ENCODE measurements at regions not wholly inside any gene's neighbourhood (a gene's known extent, or its start where the extent isn't known, plus 50 kb on each side); places are given as distances from the start of the nearest gene placed in this dataset.
A peak's percentile ranks its signal among the peaks of the same experiment; 100 is the strongest.
"Not testable (repeated sequence)": the region's sequence is repeated elsewhere in the genome, so short reads cannot be mapped to it uniquely, and the experiment has no call there.

- DNase-seq, result not testable (repeated sequence)
These were observed 125.7 kb upstream of the ANO1 start for GRCh38 chr11:69952229-69952975.

DNA sequence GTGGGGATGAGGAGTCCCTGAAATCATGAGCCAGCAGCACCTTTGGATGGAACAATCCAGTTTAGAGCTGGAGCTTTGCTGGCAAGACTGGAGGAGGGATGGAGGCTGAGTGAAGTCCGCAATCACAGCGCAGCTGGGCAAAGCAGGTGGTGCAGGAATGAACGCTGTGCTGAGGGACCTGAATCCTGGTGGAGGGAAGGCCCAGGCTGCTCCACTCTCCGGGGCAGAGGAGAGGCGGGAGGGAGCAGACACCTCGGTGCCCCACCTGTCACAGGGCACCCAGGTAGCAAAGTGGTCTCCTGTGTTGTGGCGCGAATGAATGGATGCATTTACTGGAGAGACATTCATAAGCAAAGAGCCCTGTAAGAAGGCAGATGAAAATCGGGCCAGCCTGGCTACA is 124.8 kb upstream of the ANO1 start:
- DNase-seq, result no peak

DNA sequence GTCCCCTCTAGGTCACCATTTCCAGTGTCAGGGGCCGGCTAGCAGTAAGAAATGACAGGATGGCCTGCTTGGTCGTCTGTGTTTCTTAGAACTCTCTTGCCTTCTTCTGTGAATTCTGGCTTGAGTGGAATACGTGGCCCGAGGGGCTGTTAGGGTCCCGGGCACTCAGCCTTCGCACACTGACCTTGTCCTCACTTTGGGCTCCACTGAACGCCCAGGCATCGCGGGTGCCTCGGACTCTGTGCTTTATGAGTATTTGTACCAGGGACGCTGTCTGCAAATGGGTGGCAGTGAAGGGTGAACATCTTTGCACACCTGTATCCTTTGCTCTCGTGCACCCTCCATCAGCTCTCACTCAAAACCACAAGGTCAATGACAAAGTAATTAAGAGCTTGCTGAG is 123.4 kb upstream of the ANO1 start:
- no peak for DNase-seq

DNA sequence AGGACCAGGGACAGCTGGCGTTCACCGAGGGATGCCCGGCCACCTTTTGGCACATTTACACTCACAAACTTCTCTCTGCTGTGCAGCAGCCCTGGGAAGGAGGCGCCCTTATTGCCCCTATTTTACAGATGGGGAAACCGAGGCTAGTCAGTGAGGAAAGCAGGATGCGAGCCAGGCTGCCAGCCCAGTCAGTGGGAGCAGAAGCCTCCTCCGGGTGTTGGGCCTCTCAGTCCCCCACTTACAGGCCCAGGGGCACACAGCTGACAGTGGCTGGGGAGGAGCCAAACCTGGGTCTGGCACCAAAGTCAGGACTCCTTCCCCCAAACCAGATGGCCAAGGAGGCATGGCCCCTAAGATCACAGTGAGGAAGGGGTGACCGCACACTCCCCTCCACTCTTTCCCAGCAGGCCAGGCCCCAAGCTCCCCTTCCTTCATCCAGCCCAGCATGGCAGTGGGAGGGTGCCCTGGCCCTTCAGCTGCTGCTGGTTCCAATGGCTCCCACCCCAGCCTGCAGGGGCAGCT is 121.4 kb upstream of the ANO1 start:
- DNase-seq, result no peak

GRCh38 chr11:69957849-69958248 is 120.3 kb upstream of the ANO1 start:
- no peak for DNase-seq

DNA sequence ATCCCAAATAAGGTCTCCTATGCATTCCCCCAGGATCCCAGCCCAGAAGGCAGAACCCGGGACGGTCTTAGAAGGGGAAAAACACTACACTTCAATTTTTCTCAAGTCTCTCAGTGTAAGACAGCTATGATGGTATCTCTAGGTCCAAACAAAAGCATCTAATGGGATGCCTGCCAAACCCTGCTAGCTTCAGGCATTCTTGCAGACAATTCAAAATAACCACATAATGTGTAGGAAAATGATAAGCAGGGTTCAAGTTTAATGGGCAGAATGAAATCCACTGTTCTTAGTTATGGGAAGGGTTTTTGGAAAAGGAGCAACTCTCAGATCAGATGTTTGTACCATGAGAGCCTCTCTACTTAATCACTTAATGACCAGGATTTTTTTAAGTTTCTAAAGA is 119.8 kb upstream of the ANO1 start:
- no peak for DNase-seq

- DNase-seq, result no peak
These were observed 118.7 kb upstream of the ANO1 start for GRCh38 chr11:69959461-69959860.

- no peak for DNase-seq
These were observed 116.4 kb upstream of the ANO1 start for GRCh38 chr11:69961738-69962137.

- DNase-seq, result no peak
These were observed 116.0 kb upstream of the ANO1 start for GRCh38 chr11:69962152-69962551.

- no peak for DNase-seq
These were observed 114.4 kb upstream of the ANO1 start for GRCh38 chr11:69963533-69964246.

DNA sequence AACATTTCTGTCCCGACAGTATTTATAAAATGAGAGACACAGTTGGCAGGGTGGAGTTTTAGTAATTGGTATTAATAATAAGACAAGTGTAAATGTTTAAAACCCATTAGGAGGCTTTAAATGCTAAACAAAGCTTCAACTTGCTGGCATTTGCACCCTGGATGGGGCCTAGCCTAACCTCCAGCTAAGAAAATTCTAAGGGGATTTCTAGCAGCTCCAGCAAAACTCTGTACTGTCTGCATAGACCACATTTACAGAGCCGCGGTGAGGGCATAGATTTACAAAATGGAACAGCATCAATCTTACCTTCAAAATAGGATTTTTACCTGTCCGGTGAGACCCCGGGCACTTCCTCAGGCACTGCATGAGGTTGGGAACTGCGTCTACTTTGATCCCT is 113.9 kb upstream of the ANO1 start:
- no peak for DNase-seq

GRCh38 chr11:69965821-69966582 is 112.1 kb upstream of the ANO1 start:
- peak in 1 of 2 experiments; percentile 46 for DNase-seq

DNA sequence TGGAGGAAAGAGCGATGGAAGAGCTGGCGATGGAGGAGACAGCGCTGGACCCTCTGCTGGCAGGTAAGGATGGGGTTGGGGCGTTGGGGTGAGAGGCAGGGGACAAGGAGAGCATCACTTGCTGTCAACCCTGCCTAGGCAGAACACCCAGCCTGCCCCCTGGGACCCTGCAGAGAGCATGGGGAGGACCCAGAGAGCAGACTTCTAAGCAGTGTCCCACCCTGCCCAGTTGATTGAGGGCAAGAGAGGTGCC is 111.6 kb upstream of the ANO1 start:
- DNase-seq, result no peak

DNA sequence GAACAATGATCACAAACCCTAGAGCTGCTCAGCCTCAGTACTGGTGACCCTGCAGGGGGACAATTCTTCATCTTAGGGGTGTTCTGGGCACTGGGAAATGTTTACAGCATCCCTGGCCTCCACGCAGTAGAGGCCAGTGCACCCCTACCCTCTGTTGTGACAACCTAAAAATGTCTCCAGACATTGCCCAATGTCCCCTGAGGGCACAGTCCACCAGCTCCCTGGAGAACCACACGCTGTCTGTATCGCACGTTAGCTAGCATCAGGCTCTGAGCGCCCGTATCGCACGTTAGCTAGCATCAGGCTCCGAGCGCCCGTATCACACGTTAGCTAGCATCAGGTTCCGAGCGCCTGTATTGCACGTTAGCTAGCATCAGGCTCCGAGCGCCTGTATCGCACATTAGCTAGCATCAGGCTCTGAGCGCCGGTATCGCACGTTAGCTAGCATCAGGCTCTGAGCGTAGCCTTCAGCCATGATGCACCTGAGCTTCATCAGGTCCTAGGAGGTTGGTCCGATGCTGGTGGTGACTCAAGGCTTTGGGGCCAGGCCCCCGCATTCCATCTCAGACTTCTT is 111.1 kb upstream of the ANO1 start:
- no peak for DNase-seq

DNA sequence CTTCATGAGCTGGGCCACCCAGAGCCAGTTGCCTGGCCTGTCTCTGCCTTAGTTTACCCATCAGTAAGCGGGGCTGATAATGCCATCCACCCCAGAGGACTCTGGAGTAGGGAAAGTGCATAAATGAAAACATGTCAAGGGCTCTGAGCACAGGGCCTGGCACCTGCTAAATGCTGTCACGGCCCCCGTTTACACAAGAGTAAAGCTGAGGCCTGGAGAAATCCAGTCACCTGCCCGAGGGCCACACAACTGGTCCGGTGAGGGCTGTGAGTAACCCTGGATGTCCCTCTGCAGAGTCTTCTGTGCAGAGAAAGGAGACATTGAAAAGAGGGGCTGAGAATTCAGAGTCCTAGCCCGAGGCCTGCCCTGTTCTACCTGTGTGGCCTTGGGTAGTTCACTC is 110.6 kb upstream of the ANO1 start:
- no peak for DNase-seq

- DNase-seq, result no peak
These were observed 109.4 kb upstream of the ANO1 start for GRCh38 chr11:69968396-69969347.

DNA sequence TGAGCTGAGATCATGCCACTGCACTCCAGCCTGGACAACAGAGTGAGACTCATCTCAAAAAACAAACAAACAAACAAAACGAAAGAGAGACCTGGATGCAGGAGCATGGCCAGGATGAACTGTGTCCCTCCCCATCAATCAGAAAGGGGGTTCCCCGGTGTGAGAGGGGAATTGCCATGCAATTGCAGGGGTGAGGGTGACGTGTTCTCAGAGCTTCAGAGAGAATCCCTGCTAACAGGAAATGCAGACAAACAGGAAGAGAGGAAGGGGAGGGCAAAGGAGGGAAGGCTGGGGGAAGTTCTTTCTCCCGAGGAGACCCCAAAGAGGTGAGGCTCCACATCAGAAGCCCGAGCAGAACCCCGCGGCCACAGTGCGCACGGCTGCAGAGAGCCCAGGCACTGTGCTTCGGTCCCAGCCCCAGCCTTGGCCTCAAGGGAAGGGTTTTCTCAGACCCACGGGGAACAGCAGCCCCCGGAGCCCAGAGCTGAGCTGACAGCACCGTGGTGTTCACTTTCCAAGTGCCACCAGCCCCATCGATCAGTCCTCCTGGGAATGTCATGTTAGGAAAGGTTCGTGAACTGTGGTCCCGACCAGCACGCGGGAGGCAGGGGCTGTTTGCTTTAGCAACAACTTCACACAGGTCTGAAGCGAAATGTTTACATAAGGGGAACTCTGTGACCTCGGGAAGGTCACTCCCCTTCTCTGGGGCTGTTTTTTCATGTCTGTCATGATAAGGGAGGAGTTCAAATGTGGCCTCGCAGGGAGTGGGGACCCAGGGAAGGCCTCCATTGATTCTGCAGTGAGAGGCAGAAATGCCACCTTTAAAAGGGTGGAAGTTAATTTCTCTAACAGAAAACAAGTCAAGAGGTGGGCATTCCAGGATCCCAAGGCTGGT is 108.0 kb upstream of the ANO1 start:
- DNase-seq, result no peak

DNA sequence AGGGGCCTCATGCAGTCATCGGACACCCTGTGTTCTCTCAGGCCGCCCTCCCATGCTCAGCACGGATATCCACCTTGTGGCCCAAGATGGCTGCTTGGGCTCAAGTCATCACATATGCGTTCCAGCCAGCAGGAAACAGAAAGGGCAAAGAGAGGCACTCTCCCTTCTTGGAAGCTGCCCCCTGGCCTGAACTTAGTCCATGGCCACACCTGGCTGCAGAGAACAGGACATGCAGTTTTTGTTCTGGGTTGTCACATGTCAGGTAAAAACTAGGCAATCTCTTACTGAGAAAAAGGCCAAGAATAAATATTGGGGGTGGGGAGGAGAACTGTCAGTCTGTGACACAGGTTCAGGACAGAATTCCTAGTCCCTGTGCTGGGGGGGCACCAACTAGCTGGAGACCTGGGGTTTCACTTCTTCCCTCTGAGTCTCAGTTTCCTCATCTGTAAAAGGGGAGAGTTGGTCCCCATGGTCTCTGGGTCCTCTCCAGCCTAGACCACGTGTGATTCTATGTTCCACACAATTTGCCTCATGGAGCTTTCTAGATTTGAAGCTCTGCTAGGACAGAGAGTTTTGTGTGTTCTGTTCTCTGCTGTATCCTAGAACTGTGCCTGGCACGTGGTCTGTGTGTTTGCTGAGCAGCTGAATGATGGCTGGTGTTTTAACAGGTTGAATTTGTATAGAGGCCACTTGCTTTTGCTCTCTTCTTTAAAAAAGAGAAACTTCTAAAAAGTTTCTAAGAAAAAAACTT is 107.2 kb upstream of the ANO1 start:
- DNase-seq, result no peak

GRCh38 chr11:69971741-69972140 is 106.4 kb upstream of the ANO1 start:
- no peak for DNase-seq

- no peak for DNase-seq
These were observed 105.7 kb upstream of the ANO1 start for GRCh38 chr11:69972351-69972802.
